B cell (primary cell): ENCODE measurements at regions not wholly inside any gene's neighbourhood (a gene's known extent, or its start where the extent isn't known, plus 50 kb on each side); places are given as distances from the start of the nearest gene placed in this dataset.

Experiments used
- ATAC-seq: fragments of 200-7000 bp; cut with Tn5 transposase; one replicate; pipeline ENCODE4 v1.10.0; 2021; ENCODE audit warnings: low read depth, mild to moderate bottlenecking, moderate number of reproducible peaks, moderate library complexity
- CTCF ChIA-PET: fragments of 350-600 bp; sonication (Branson Sonifier 250); formaldehyde crosslinking; loops from one replicate; lab custom pipeline; 2021; ENCODE audit warnings: antibody characterized with exemption, inconsistent platforms; lab: Charles Lee
- POLR2A ChIA-PET: fragments of 350-600 bp; sonication (Branson Sonifier 250); formaldehyde crosslinking; loops from one replicate; lab custom pipeline; 2021; ENCODE audit warnings: antibody characterized with exemption; lab: Charles Lee
- DNase-seq: peaks from one replicate; pipeline ENCODE4 v3.0.0; 2013
- H2AFZ ChIP-seq: 2 replicates; pipeline ENCODE4 v1.6.1; 2012; ENCODE audit warnings: mild to moderate bottlenecking, low read depth, low read length; ENCODE audit not compliant: insufficient read depth, poor library complexity, severe bottlenecking
- H3K27ac ChIP-seq, 2 donors: 1 replicate in 1 of 2; 2 replicates in 1 of 2; pipeline ENCODE4 v1.5.1; 2012 to 2013; ENCODE audit warnings: low read length in 2 of 2, mild to moderate bottlenecking in 2 of 2, moderate library complexity in 1 of 2
- H3K27me3 ChIP-seq, 4 experiments: fragments of 200-600 bp in 1 of 4; sonication (generic) in 1 of 4; replicated peaks in 1 of 4; 1 replicate in 2 of 4; 2 replicates in 2 of 4; pipeline versions ENCODE4 v1.6.1 to v1.7.0; 2013 to 2016; ENCODE audit warnings: low read length in 3 of 4, mild to moderate bottlenecking in 2 of 4, mixed read lengths in 1 of 4, moderate library complexity in 1 of 4; ENCODE audit not compliant: insufficient read depth in 4 of 4, control insufficient read depth in 3 of 4; ENCODE audit errors: control extremely low read depth in 1 of 4
- H3K36me3 ChIP-seq, 2 experiments: replicated peaks in 1 of 2; 1 replicate in 1 of 2; 2 replicates in 1 of 2; pipeline versions ENCODE4 v1.6.1 to v1.7.1; 2013; ENCODE audit warnings: low read length in 1 of 2; ENCODE audit not compliant: insufficient read depth in 2 of 2, control insufficient read depth in 1 of 2; ENCODE audit errors: control extremely low read depth in 1 of 2, extremely low read depth in 1 of 2
- H3K4me1 ChIP-seq, 2 donors: fragments of 200-600 bp in 1 of 2; sonication (generic) in 1 of 2; 1 replicate in 1 of 2; 2 replicates in 1 of 2; pipeline versions ENCODE4 v1.5.1 to v1.6.1; 2013 to 2017; ENCODE audit warnings: low read length in 2 of 2; ENCODE audit not compliant: control insufficient read depth in 2 of 2, insufficient read depth in 2 of 2
- H3K4me2 ChIP-seq: replicated peaks from 2 replicates; pipeline ENCODE3; 2012; ENCODE audit warnings: mild to moderate bottlenecking, low read depth, low read length; ENCODE audit not compliant: poor library complexity, severe bottlenecking
- H3K4me3 ChIP-seq, 5 experiments: fragments of 200-600 bp in 1 of 5; sonication (generic) in 1 of 5; 1 replicate in 3 of 5; 2 replicates in 2 of 5; pipeline versions ENCODE4 v1.5.1 to v1.7.0; 2011 to 2016; ENCODE audit warnings: low read length in 4 of 5, mild to moderate bottlenecking in 4 of 5, low read depth in 2 of 5, control low read depth in 1 of 5, moderate library complexity in 1 of 5; ENCODE audit not compliant: insufficient read depth in 1 of 5; ENCODE audit errors: control extremely low read depth in 1 of 5, extremely low read depth in 1 of 5
- H3K79me2 ChIP-seq: fragments of 200-600 bp; sonication (generic); one replicate; pipeline ENCODE4 v1.6.0; 2016; ENCODE audit warnings: low read length; ENCODE audit not compliant: control insufficient read depth, insufficient read depth
- H3K9ac ChIP-seq: fragments of 200-600 bp; sonication (generic); 2 replicates; pipeline ENCODE4 v1.6.1; 2017; ENCODE audit warnings: mild to moderate bottlenecking, low read length, moderate library complexity
- H3K9me3 ChIP-seq, 3 donors: one replicate each; pipeline versions ENCODE4 v1.6.1 to v1.7.1; 2013; ENCODE audit warnings: low read length in 2 of 3; ENCODE audit not compliant: control insufficient read depth in 2 of 3, insufficient read depth in 1 of 3; ENCODE audit errors: control extremely low read depth in 1 of 3
- H4K20me1 ChIP-seq: 2 replicates; pipeline ENCODE4 v1.6.0; 2012; ENCODE audit warnings: mild to moderate bottlenecking, low read length; ENCODE audit not compliant: insufficient read depth, control insufficient read depth, poor library complexity, severe bottlenecking
- H3K27ac Mint-ChIP-seq: one replicate; pipeline ENCODE4 v1.8.0; 2021; ENCODE audit warnings: mixed read lengths
- H3K27me3 Mint-ChIP-seq: one replicate; pipeline ENCODE4 v1.8.0; 2021; ENCODE audit warnings: mixed read lengths
- H3K4me1 Mint-ChIP-seq: one replicate; pipeline ENCODE4 v1.8.0; 2021; ENCODE audit warnings: mixed read lengths
- H3K4me3 Mint-ChIP-seq: one replicate; pipeline ENCODE4 v1.8.0; 2021; ENCODE audit warnings: mixed read lengths
- H3K9me3 Mint-ChIP-seq: one replicate; pipeline ENCODE4 v1.8.0; 2022; ENCODE audit warnings: mixed read lengths; ENCODE audit not compliant: insufficient read depth
- EZH2 ChIP-seq: IDR thresholded peaks from 2 replicates; pipeline ENCODE4 v1.6.1; 2012; ENCODE audit warnings: borderline replicate concordance, low read depth, mild to moderate bottlenecking, moderate library complexity, low read length; ENCODE audit not compliant: insufficient read depth, poor library complexity, severe bottlenecking
- WGBS: methylation state at CpG from one replicate; pipeline ENCODE4 v1.1.5; 2013; ENCODE audit warnings: missing lambda C conversion rate; ENCODE audit not compliant: insufficient coverage; 5-methylcytosine and 5-hydroxymethylcytosine counted together
- intact Hi-C: fragments of 100-400 bp; cut with micrococcal nuclease; formaldehyde crosslinking; loops from one replicate; pipeline ENCODE4 v1.10.0; 2022
- TF ChIP-seq, protein P1 (sequence below): fragments of 200-600 bp; IDR thresholded peaks from one replicate; pipeline ENCODE4 v1.8.0; 2022; ENCODE audit warnings: antibody characterized with exemption, mild to moderate bottlenecking

DNA sequence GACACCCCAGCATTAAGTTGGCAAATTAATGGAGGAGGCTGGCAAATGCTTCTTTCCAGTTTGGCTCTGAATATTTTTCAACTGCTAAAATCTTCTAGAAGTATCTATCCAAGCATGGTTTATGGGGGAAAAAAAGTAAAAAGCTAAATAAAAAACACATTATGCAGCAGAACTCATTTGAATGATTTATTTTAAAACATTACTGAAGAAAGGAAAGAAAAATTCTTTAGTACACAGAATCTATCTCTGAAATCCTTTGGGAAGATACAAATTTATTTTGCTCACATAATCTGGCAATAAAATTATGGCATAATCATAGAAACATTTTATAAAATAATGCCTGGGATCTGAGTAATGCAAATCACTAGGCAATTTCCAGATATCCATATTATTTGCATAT, 328.1 kb upstream of the MON1B start:
- no peak overlapping the region for H2AFZ ChIP-seq
- Mint-ChIP-seq H3K27me3 (no peaks in the 10 kb centered on the region), H3K4me3 (no peak overlapping the region), H3K4me1 (no peaks in the 10 kb centered on the region), H3K27ac (no peak overlapping the region), H3K9me3 (peaks cover 4% of the 10 kb centered on the region)
- H3K4me3 ChIP-seq = no peak overlapping the region
- no peaks in the 10 kb centered on the region for H3K27me3 ChIP-seq
- no peak for DNase-seq
- no peaks in the 10 kb centered on the region for H3K4me1 ChIP-seq
- H3K79me2 ChIP-seq = no peaks in the 10 kb centered on the region
- H3K27ac ChIP-seq = no peak overlapping the region
- ChIA-PET POLR2A (no interaction called here), CTCF (no interaction called here)
- TF ChIP-seq, protein P1, sequence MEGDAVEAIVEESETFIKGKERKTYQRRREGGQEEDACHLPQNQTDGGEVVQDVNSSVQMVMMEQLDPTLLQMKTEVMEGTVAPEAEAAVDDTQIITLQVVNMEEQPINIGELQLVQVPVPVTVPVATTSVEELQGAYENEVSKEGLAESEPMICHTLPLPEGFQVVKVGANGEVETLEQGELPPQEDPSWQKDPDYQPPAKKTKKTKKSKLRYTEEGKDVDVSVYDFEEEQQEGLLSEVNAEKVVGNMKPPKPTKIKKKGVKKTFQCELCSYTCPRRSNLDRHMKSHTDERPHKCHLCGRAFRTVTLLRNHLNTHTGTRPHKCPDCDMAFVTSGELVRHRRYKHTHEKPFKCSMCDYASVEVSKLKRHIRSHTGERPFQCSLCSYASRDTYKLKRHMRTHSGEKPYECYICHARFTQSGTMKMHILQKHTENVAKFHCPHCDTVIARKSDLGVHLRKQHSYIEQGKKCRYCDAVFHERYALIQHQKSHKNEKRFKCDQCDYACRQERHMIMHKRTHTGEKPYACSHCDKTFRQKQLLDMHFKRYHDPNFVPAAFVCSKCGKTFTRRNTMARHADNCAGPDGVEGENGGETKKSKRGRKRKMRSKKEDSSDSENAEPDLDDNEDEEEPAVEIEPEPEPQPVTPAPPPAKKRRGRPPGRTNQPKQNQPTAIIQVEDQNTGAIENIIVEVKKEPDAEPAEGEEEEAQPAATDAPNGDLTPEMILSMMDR = no peak
- TF ChIP-seq EZH2 = no peak
- no peaks in the 10 kb centered on the region for H3K36me3 ChIP-seq
- H3K4me2 ChIP-seq = no peak overlapping the region
- H3K9ac ChIP-seq = no peak overlapping the region
- no peak for ATAC-seq
- peaks cover 0 to 2% (median 0%) of the 10 kb centered on the region in 3 donors for H3K9me3 ChIP-seq
- intact Hi-C loops = no loop called here
- H4K20me1 ChIP-seq = no peaks in the 10 kb centered on the region

DNA sequence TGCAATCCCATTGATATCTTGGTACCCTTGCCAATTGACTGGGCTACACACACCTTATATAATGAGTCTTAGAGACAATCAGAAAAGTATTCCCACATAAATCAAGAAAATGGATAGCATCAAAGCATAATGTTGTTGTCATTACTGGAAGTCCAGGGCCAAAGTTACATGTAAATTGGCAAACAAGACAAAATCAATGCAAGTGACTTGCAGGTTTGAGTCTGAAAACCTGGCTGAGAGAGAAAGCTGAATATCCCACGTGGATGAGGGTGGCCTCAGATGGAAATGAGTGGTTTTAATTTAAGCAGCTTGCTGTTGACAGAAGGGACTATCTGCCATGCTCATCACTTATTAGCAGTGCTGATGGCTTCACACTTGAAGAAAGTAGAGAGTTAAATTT, 324.0 kb upstream of the MON1B start:
- no peak overlapping the region for H2AFZ ChIP-seq
- intact Hi-C loops = no loop called here
- H3K9me3 Mint-ChIP-seq = peaks cover 2% of the 10 kb centered on the region
- no peak overlapping the region for H3K4me3 Mint-ChIP-seq
- CTCF ChIA-PET = no interaction called here
- no peak overlapping the region for H3K27ac ChIP-seq
- WGBS = 71% methylated on average over 1 of the region's 1 CpG
- H3K4me1 ChIP-seq = no peaks in the 10 kb centered on the region
- H3K79me2 ChIP-seq = no peaks in the 10 kb centered on the region
- H3K4me1 Mint-ChIP-seq = no peaks in the 10 kb centered on the region
- ATAC-seq = no peak
- no peak overlapping the region for H3K9ac ChIP-seq
- H3K27me3 Mint-ChIP-seq = no peaks in the 10 kb centered on the region
- H4K20me1 ChIP-seq = no peaks in the 10 kb centered on the region
- no peaks in the 10 kb centered on the region for H3K36me3 ChIP-seq
- POLR2A ChIA-PET = no interaction called here
- no peaks in the 10 kb centered on the region for H3K9me3 ChIP-seq
- no peaks in the 10 kb centered on the region for H3K27me3 ChIP-seq
- DNase-seq = no peak
- TF ChIP-seq EZH2 = no peak
- TF ChIP-seq, protein P1 = no peak
- no peak overlapping the region for H3K27ac Mint-ChIP-seq
- H3K4me2 ChIP-seq = no peak overlapping the region
- H3K4me3 ChIP-seq = no peak overlapping the region
